ENCODE measurements at regions not wholly inside any gene's neighbourhood (a gene's known extent, or its start where the extent isn't known, plus 50 kb on each side); places are given as distances from the start of the nearest gene placed in this dataset.

DNA sequence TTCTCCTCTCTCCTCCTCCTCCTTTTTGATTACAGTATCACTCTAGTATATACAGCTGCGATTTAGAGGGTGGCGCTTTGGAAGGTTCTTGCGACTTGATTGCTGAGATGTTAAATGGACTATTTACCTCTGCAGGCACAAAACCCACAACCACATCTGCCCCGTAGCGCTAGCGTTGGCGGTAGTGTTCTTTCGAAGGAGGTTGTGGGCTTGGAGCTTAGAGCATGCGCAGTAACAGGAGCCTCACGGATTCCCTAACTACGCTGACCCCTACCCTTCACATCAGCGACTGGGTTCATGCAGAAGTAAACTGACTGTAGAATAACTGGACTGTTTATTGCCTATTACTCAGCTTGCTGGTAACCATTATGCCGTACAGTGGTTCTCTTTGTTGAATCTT is 58.0 kb downstream of the CGGBP1 start:
- H3K9me3 Mint-ChIP-seq: no peaks in the 10 kb centered on the region
- H3K27me3 Mint-ChIP-seq (ENCODE audit: low read depth): peaks cover 2% of the 10 kb centered on the region
- no peaks in the 10 kb centered on the region for H3K36me3 Mint-ChIP-seq (ENCODE audit: low read depth)
- H3K4me3 Mint-ChIP-seq: peak overlapping the region; percentile 63
- H3K4me1 Mint-ChIP-seq (ENCODE audit: low read depth): peaks cover 37% of the 10 kb centered on the region
- peak; percentile 53 for DNase-seq (ENCODE audit: low spot score)
- H3K27ac Mint-ChIP-seq: no peak overlapping the region

DNA sequence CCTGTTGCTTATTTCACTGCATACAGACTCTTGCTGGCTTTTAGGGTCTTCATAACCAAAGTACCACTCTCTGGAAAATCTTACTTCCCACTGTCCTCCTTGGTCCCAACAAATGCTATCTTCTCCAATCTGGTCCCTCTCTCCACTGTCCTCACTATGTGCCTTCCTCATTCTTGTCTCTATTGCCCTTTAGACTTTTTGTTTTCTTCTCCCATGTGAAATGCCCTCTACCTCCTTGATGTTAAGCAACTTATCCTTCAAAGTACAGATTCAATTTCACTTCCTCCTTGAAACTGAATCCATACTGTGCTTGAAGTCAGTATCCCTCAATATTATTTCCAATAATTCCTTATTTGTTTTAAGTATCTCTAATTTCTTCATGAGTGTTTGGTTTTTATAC is 60.8 kb downstream of the CGGBP1 start:
- Mint-ChIP-seq H3K4me1 (ENCODE audit: low read depth) (peaks cover 30% of the 10 kb centered on the region), H3K27ac (peak overlapping the region; percentile 33), H3K4me3 (peak overlapping the region; percentile 1)

DNA sequence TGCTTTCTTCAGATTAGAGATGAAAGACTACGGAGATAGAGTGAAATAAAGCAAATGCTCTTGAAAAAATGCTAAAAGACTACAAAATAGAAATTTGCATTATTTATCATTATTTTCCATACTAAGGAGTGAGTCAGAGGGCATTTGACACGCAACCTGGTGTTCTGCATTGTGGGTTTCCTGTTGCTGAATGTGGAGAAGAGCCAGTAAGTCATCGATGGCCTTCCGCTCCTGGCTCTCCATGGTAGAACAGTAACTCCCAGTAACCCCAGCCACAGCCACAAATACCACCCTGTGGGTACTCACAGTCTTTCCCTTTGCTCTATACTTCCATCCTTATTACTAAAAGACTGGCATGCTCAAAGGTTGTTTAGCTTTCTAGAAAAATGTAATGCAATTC is 61.5 kb downstream of the CGGBP1 start:
- peak overlapping the region; percentile 72 for H3K27ac Mint-ChIP-seq
- DNase-seq (ENCODE audit: low spot score): peak; percentile 69
- no peaks in the 10 kb centered on the region for H3K36me3 Mint-ChIP-seq (ENCODE audit: low read depth)
- H3K4me3 Mint-ChIP-seq: peak overlapping the region; percentile 65
- no peaks in the 10 kb centered on the region for H3K9me3 Mint-ChIP-seq
- H3K4me1 Mint-ChIP-seq (ENCODE audit: low read depth): peaks cover 30% of the 10 kb centered on the region
- peaks cover 9% of the 10 kb centered on the region for H3K27me3 Mint-ChIP-seq (ENCODE audit: low read depth)

More for the DNA sequence above, 60.8 kb downstream of the CGGBP1 start:
- Mint-ChIP-seq H3K9me3 (no peaks in the 10 kb centered on the region), H3K27me3 (ENCODE audit: low read depth) (peaks cover 9% of the 10 kb centered on the region), H3K36me3 (ENCODE audit: low read depth) (no peaks in the 10 kb centered on the region)
- DNase-seq (ENCODE audit: low spot score): no peak

DNA sequence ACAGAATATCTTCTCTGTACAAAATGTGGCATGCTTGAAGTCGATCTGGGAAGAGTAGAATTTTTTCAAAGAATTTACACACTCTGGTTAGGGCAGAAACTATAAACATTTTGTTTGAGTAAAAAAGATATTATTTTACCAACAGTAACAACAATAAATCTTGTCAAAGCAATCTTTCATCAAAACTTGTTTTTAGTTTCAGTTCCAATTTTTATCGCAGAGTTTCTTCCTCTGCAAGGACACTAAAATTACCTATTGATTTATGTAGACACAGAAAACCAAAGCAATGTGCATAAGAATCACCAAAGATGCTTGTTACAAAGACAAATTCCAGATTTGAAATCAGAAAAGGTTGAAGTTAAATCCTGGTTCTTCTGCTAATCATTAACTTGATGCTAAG is 61.9 kb downstream of the CGGBP1 start:
- no peaks in the 10 kb centered on the region for H3K36me3 Mint-ChIP-seq (ENCODE audit: low read depth)
- peaks cover 30% of the 10 kb centered on the region for H3K4me1 Mint-ChIP-seq (ENCODE audit: low read depth)
- H3K4me3 Mint-ChIP-seq: peak overlapping the region; percentile 65
- no peaks in the 10 kb centered on the region for H3K9me3 Mint-ChIP-seq
- H3K27ac Mint-ChIP-seq: peak overlapping the region; percentile 72
- no peak for DNase-seq (ENCODE audit: low spot score)
- H3K27me3 Mint-ChIP-seq (ENCODE audit: low read depth): peaks cover 9% of the 10 kb centered on the region

DNA sequence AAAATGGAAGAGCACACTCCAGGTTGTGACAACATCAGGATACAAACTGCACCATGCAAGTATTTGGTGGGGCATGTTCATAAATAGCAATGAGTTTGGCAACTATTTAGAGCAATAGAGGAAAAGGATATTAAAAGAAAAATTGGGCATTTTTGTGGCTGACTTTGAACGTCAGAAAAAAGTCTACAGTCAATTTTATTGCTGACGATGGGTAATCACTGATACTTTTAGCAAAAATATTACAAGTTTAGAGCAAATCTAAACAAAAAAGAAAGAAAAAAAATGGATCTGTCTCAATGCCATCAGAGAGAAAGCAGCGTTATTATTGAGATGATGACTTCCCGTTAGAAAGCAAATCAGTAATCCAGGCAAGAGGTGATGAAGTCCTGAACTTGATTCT is 65.2 kb downstream of the CGGBP1 start:
- H3K4me3 Mint-ChIP-seq: no peak overlapping the region
- no peaks in the 10 kb centered on the region for H3K9me3 Mint-ChIP-seq
- H3K36me3 Mint-ChIP-seq (ENCODE audit: low read depth): no peaks in the 10 kb centered on the region
- H3K4me1 Mint-ChIP-seq (ENCODE audit: low read depth): peaks cover 16% of the 10 kb centered on the region
- no peak overlapping the region for H3K27ac Mint-ChIP-seq
- no peak for DNase-seq (ENCODE audit: low spot score)
- peaks cover 6% of the 10 kb centered on the region for H3K27me3 Mint-ChIP-seq (ENCODE audit: low read depth)

DNA sequence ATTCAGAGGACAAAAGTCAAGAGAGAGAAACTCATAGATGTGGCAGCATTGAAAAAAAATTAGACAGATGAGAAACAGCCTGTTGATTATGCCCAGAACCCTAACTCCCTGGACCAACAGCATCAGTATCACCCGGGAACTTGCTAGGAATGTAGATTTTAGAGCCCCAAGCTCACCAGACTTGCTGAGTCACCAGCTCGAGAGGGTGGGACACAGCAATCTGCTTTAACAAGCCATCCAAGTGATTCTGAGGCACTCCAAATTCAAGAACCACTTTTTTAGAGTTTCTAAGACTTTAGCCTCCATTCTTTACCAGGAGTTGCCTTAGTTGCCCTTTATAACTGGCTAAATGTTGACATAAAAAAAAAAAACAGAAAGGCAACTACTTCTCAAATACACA is 70.9 kb downstream of the CGGBP1 start:
- no peak overlapping the region for H3K27ac Mint-ChIP-seq
- DNase-seq (ENCODE audit: low spot score): no peak
- no peaks in the 10 kb centered on the region for H3K36me3 Mint-ChIP-seq (ENCODE audit: low read depth)
- H3K9me3 Mint-ChIP-seq: no peaks in the 10 kb centered on the region
- H3K4me3 Mint-ChIP-seq: no peak overlapping the region
- H3K4me1 Mint-ChIP-seq (ENCODE audit: low read depth): no peaks in the 10 kb centered on the region
- peaks cover 3% of the 10 kb centered on the region for H3K27me3 Mint-ChIP-seq (ENCODE audit: low read depth)

DNA sequence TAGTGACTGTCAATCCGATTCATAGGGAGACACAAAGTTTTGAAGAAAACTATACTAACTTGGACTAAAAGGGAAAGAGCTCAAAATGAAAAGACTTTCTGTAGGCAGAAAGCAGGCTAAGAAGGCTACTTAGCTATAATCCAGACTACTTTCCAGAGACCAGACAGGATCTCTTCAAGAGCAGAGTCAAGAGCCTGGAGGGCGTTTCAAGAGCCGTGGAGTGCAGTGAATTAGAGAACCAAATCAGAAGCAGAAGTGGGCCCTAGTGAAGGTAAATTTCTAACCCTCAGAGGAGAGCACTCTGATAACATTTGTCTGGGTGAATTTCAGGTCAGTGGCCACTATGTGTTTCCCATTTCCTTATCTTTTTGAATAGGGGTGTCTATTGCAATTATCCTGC is 76.4 kb downstream of the CGGBP1 start:
- Mint-ChIP-seq H3K27ac (no peak overlapping the region), H3K4me3 (no peak overlapping the region), H3K4me1 (ENCODE audit: low read depth) (no peaks in the 10 kb centered on the region), H3K9me3 (no peaks in the 10 kb centered on the region), H3K36me3 (ENCODE audit: low read depth) (no peaks in the 10 kb centered on the region), H3K27me3 (ENCODE audit: low read depth) (peaks cover 3% of the 10 kb centered on the region)
- no peak for DNase-seq (ENCODE audit: low spot score)

DNA sequence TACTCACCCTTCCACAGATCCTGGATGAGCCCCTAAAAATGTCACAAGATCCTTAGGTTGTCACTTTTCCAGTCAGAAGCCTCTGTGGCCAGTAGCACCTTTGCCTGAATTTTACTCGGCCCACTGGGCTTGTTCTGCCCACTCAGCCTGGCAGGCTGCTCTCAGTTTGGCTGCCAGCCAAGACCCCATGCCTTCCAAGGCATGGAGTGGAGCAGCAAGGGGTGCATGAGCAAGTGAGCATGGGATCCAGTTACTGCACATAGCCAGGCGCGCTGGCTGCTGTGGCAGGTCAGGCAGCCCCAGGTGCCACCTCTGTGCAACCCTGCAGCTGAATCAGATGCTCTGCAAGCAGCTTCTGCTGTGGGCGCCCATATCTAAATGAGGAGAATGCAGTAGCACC is 79.3 kb downstream of the CGGBP1 start:
- Mint-ChIP-seq H3K27ac (no peak overlapping the region), H3K27me3 (ENCODE audit: low read depth) (peaks cover 7% of the 10 kb centered on the region), H3K36me3 (ENCODE audit: low read depth) (no peaks in the 10 kb centered on the region), H3K4me3 (no peak overlapping the region), H3K9me3 (no peaks in the 10 kb centered on the region), H3K4me1 (ENCODE audit: low read depth) (no peaks in the 10 kb centered on the region)
- no peak for DNase-seq (ENCODE audit: low spot score)

DNA sequence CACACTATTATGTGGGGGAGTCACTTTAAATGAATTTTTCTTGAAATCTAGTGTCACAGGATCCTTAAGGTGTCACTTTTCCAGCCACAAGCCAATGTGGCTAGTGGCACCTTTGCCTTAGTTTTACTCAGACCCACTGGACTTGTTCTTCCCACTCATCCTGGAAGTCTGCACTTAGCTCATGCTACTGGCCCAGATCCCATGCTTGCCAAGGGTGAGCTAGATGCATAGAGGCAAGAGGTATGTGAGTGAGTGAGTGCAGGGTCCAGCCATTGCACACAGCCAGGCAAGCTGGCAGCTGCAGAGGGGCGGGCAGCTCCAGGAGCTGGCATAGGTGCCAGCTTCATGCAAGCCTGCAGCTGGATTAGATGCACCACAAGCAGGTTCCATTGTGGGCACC is 81.0 kb downstream of the CGGBP1 start:
- Mint-ChIP-seq H3K4me3 (no peak overlapping the region), H3K9me3 (no peaks in the 10 kb centered on the region), H3K4me1 (ENCODE audit: low read depth) (no peaks in the 10 kb centered on the region), H3K36me3 (ENCODE audit: low read depth) (no peaks in the 10 kb centered on the region), H3K27ac (no peak overlapping the region), H3K27me3 (ENCODE audit: low read depth) (peaks cover 4% of the 10 kb centered on the region)
- DNase-seq (ENCODE audit: low spot score): no peak

DNA sequence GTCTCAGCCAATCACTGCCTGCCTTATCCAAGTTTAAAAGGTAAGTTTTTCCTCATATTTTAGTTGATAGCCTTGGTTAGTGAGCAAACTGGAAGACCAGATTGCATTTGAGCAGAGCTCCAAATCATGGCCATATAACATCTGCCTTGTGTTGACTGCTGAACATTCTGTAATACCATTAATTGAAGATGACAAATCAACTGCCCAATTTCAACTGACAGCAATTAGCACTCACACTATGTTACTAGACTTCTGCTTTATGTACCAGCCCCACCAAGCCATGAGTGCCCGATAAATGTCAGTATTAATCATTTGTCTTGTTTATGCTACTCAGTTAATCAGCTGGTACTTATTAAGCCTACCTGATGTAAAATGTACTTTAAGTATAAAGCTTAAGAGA is 83.1 kb downstream of the CGGBP1 start:
- H3K27ac Mint-ChIP-seq: no peak overlapping the region
- H3K4me1 Mint-ChIP-seq (ENCODE audit: low read depth): no peaks in the 10 kb centered on the region
- H3K9me3 Mint-ChIP-seq: no peaks in the 10 kb centered on the region
- no peak overlapping the region for H3K4me3 Mint-ChIP-seq
- DNase-seq (ENCODE audit: low spot score): no peak
- H3K36me3 Mint-ChIP-seq (ENCODE audit: low read depth): no peaks in the 10 kb centered on the region
- H3K27me3 Mint-ChIP-seq (ENCODE audit: low read depth): peaks cover 4% of the 10 kb centered on the region

DNA sequence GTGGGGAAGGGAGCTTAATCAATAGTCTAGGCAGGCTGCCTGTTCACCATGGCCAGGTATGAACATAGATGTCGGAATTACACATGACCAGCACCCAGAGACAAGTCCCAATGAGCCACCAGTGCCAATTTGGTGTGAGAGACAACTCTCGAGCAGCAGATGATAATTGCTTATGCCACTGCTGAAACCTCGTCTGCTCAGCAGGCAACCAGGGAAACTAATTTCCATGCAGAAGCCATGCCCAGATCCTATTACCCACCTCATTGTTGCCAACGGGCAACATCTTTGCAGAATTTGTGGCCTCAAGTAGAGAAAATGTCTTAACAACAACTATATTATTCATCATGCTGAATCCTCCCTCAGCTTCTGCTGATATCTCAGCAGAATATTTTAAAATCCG is 84.9 kb downstream of the CGGBP1 start:
- no peak overlapping the region for H3K4me3 Mint-ChIP-seq
- peaks cover 4% of the 10 kb centered on the region for H3K27me3 Mint-ChIP-seq (ENCODE audit: low read depth)
- no peak for DNase-seq (ENCODE audit: low spot score)
- H3K36me3 Mint-ChIP-seq (ENCODE audit: low read depth): no peaks in the 10 kb centered on the region
- H3K27ac Mint-ChIP-seq: no peak overlapping the region
- no peaks in the 10 kb centered on the region for H3K9me3 Mint-ChIP-seq
- no peaks in the 10 kb centered on the region for H3K4me1 Mint-ChIP-seq (ENCODE audit: low read depth)

DNA sequence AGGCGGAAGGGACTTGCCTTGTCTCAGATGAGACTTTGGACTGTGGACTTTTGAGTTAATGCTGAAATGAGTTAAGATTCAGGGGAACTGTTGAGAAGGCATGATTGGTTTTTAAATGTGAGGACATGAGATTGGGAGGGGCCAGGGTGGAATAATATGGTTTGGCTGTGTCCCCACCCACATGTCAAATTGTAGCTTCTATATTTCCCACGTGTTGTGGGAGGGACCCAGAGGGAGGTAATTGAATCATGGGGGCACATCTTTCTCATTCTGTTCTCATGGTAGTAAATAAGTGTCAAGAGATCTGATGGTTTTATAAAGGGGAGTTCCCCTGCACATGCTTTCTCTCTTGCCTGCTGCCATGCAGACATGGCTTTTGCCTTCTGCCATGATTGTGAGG is 89.2 kb downstream of the CGGBP1 start:
- Mint-ChIP-seq H3K36me3 (ENCODE audit: low read depth) (no peaks in the 10 kb centered on the region), H3K27me3 (ENCODE audit: low read depth) (no peaks in the 10 kb centered on the region), H3K27ac (no peak overlapping the region), H3K9me3 (no peaks in the 10 kb centered on the region), H3K4me3 (no peak overlapping the region), H3K4me1 (ENCODE audit: low read depth) (no peaks in the 10 kb centered on the region)
- no peak for DNase-seq (ENCODE audit: low spot score)

DNA sequence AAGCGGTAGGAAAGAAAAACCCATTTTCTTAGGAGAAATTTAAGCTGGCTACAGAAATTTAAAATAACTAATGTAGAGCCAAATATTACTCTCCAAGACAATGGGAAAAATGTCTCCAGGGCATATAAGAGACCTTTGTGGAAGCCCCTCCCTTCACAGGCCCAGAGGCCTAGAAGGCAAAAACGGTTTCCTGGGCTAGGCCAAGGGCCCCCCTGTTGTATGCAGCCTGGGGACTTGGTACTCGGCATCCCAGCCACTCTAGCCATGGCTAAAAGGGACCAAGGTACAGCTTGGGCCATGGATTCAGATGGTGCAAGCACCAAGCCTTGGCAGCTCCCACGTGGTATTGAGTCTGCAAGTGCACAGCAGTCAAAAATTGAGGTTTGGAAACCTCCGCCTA is 90.1 kb downstream of the CGGBP1 start:
- no peak for DNase-seq (ENCODE audit: low spot score)
- no peak overlapping the region for H3K27ac Mint-ChIP-seq
- H3K27me3 Mint-ChIP-seq (ENCODE audit: low read depth): peaks cover 3% of the 10 kb centered on the region
- no peaks in the 10 kb centered on the region for H3K4me1 Mint-ChIP-seq (ENCODE audit: low read depth)
- H3K9me3 Mint-ChIP-seq: no peaks in the 10 kb centered on the region
- H3K36me3 Mint-ChIP-seq (ENCODE audit: low read depth): no peaks in the 10 kb centered on the region
- H3K4me3 Mint-ChIP-seq: no peak overlapping the region

DNA sequence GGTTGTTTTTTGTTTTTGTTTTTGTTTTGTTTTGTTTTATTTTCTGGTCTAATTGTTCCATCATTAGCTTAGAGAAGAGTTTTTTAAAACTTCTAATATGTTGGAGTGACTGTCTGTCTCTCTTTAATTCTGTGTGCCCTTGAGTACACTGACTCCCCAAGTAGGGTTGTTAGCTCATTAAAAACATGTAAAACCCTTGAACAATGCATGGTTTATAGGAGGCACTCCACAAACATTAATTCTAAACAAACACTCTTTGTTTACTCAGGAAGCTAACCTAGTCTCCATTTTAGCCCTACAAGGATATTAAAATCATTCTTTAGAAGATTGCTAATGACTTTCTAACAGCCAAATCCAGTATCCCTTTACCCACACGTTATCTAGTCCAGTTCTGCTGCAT is 100.5 kb downstream of the CGGBP1 start:
- Mint-ChIP-seq H3K27ac (no peak overlapping the region), H3K4me1 (ENCODE audit: low read depth) (no peaks in the 10 kb centered on the region), H3K9me3 (no peaks in the 10 kb centered on the region), H3K36me3 (ENCODE audit: low read depth) (no peaks in the 10 kb centered on the region), H3K4me3 (no peak overlapping the region), H3K27me3 (ENCODE audit: low read depth) (peaks cover 9% of the 10 kb centered on the region)
- DNase-seq (ENCODE audit: low spot score): no peak

DNA sequence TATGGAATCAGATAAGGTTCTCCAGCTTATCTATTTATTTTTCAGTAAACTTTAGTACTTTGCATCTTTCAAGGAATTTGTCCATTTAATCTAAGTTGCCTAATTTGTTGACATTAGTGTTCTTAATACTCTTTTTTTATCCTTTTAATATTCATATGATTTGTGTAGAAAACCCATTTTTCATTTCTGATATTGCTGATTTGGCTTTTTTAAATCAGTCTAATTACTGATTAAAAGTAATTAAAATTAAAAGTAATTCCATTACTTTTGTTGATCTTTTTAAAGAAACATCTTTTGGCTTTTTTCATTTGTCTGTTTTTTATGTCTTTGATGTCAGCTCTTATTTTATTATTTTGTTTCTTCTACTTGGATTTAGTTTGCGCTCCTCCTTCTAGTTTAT is 101.2 kb downstream of the CGGBP1 start:
- Mint-ChIP-seq H3K36me3 (ENCODE audit: low read depth) (no peaks in the 10 kb centered on the region), H3K27ac (no peak overlapping the region), H3K4me3 (no peak overlapping the region), H3K9me3 (no peaks in the 10 kb centered on the region), H3K27me3 (ENCODE audit: low read depth) (peaks cover 9% of the 10 kb centered on the region), H3K4me1 (ENCODE audit: low read depth) (no peaks in the 10 kb centered on the region)
- no peak for DNase-seq (ENCODE audit: low spot score)

DNA sequence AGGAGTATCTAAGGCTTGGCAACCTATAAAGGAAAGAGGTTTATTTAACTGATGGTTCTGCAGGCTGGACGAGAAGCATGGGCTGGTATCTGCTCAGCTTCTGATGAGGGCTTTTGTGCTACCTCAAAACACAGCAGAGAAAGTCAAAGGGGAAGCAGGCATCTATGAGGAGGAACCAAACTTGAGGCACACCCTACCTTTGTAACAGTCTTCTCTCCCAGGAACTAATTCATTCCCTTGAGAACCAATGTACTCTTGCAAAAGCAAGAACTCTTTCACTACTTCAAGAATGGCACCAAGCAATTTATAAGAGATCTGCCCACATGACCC is 109.0 kb downstream of the CGGBP1 start:
- Mint-ChIP-seq H3K4me3 (no peak overlapping the region), H3K27ac (no peak overlapping the region), H3K4me1 (ENCODE audit: low read depth) (no peaks in the 10 kb centered on the region), H3K27me3 (ENCODE audit: low read depth) (no peaks in the 10 kb centered on the region), H3K9me3 (no peaks in the 10 kb centered on the region), H3K36me3 (ENCODE audit: low read depth) (no peaks in the 10 kb centered on the region)
- DNase-seq (ENCODE audit: low spot score): no peak
